ENCODE measurements at regions not wholly inside any gene's neighbourhood (a gene's known extent, or its start where the extent isn't known, plus 50 kb on each side); places are given as distances from the start of the nearest gene placed in this dataset.
A peak's percentile ranks its signal among the peaks of the same experiment; 100 is the strongest.
"Not testable (repeated sequence)": the region's sequence is repeated elsewhere in the genome, so short reads cannot be mapped to it uniquely, and the experiment has no call there.

- 55 to 56% methylated on average over 5 of the region's 5 CpGs for WGBS, 2 experiments
- Histone ChIP-seq H3K4me3 (ENCODE audit: insufficient read depth, low read depth, low read length) (no peak overlapping the region), H3K4me1 (ENCODE audit: control insufficient read depth, insufficient read depth, low read length) (no peaks in the 10 kb centered on the region), H3K9me3 (ENCODE audit: control insufficient read depth, low read length) (no peaks in the 10 kb centered on the region), H3K27ac (ENCODE audit: insufficient read depth, low read depth, low read length, poor library complexity, severe bottlenecking) (no peak overlapping the region), H3K27me3 (ENCODE audit: control insufficient read depth, insufficient read depth, low read length, poor library complexity, severe bottlenecking) (no peaks in the 10 kb centered on the region), H3K36me3 (ENCODE audit: control insufficient read depth, insufficient read depth, low read length) (no peaks in the 10 kb centered on the region)
These were observed 270.4 kb upstream of the TUT7 start for GRCh38 chr9:86624630-86625029.

- WGBS, 2 experiments = 74 to 75% methylated on average over 6 of the region's 6 CpGs
These were observed 260.9 kb upstream of the TUT7 start for GRCh38 chr9:86614871-86615849.

GRCh38 chr9:86613943-86614342, 259.7 kb upstream of the TUT7 start:
- no peak overlapping the region for H3K4me3 ChIP-seq (ENCODE audit: insufficient read depth, low read depth, low read length)
- no peaks in the 10 kb centered on the region for H3K36me3 ChIP-seq (ENCODE audit: control insufficient read depth, insufficient read depth, low read length)
- no peaks in the 10 kb centered on the region for H3K4me1 ChIP-seq (ENCODE audit: control insufficient read depth, insufficient read depth, low read length)
- H3K27me3 ChIP-seq (ENCODE audit: control insufficient read depth, insufficient read depth, low read length, poor library complexity, severe bottlenecking) = no peaks in the 10 kb centered on the region
- no peaks in the 10 kb centered on the region for H3K9me3 ChIP-seq (ENCODE audit: control insufficient read depth, low read length)
- WGBS, 2 experiments = 85 to 98% methylated on average over 3 to 5 of the region's 5 CpGs
- no peak overlapping the region for H3K27ac ChIP-seq (ENCODE audit: insufficient read depth, low read depth, low read length, poor library complexity, severe bottlenecking)

More at GRCh38 chr9:86614871-86615849, 260.9 kb upstream of the TUT7 start:
- Histone ChIP-seq H3K9me3 (ENCODE audit: control insufficient read depth, low read length) (no peaks in the 10 kb centered on the region), H3K27me3 (ENCODE audit: control insufficient read depth, insufficient read depth, low read length, poor library complexity, severe bottlenecking) (no peaks in the 10 kb centered on the region), H3K4me3 (ENCODE audit: insufficient read depth, low read depth, low read length) (no peak overlapping the region), H3K27ac (ENCODE audit: insufficient read depth, low read depth, low read length, poor library complexity, severe bottlenecking) (peak overlapping the region; percentile 9), H3K36me3 (ENCODE audit: control insufficient read depth, insufficient read depth, low read length) (no peaks in the 10 kb centered on the region), H3K4me1 (ENCODE audit: control insufficient read depth, insufficient read depth, low read length) (no peaks in the 10 kb centered on the region)

GRCh38 chr9:86611534-86611933, 257.3 kb upstream of the TUT7 start:
- not testable (repeated sequence) for H3K27me3 ChIP-seq (ENCODE audit: control insufficient read depth, insufficient read depth, low read length, poor library complexity, severe bottlenecking); H3K4me1 ChIP-seq (ENCODE audit: control insufficient read depth, insufficient read depth, low read length); H3K27ac ChIP-seq (ENCODE audit: insufficient read depth, low read depth, low read length, poor library complexity, severe bottlenecking); H3K36me3 ChIP-seq (ENCODE audit: control insufficient read depth, insufficient read depth, low read length); H3K9me3 ChIP-seq (ENCODE audit: control insufficient read depth, low read length); H3K4me3 ChIP-seq (ENCODE audit: insufficient read depth, low read depth, low read length)
- WGBS, 2 experiments = 44 to 50% methylated on average over 24 to 25 of the region's 27 CpGs

- Histone ChIP-seq H3K27me3 (ENCODE audit: control insufficient read depth, insufficient read depth, low read length, poor library complexity, severe bottlenecking) (no peaks in the 10 kb centered on the region), H3K27ac (ENCODE audit: insufficient read depth, low read depth, low read length, poor library complexity, severe bottlenecking) (no peak overlapping the region), H3K4me1 (ENCODE audit: control insufficient read depth, insufficient read depth, low read length) (peaks cover 22% of the 10 kb centered on the region), H3K4me3 (ENCODE audit: insufficient read depth, low read depth, low read length) (no peak overlapping the region), H3K36me3 (ENCODE audit: control insufficient read depth, insufficient read depth, low read length) (no peaks in the 10 kb centered on the region), H3K9me3 (ENCODE audit: control insufficient read depth, low read length) (no peaks in the 10 kb centered on the region)
- 74 to 95% methylated on average over 2 to 3 of the region's 3 CpGs for WGBS, 2 experiments
These were observed 251.1 kb upstream of the TUT7 start for GRCh38 chr9:86605303-86605702.

- Histone ChIP-seq H3K4me1 (ENCODE audit: control insufficient read depth, insufficient read depth, low read length) (peaks cover 25% of the 10 kb centered on the region), H3K4me3 (ENCODE audit: insufficient read depth, low read depth, low read length) (no peak overlapping the region), H3K27ac (ENCODE audit: insufficient read depth, low read depth, low read length, poor library complexity, severe bottlenecking) (no peak overlapping the region), H3K36me3 (ENCODE audit: control insufficient read depth, insufficient read depth, low read length) (no peaks in the 10 kb centered on the region), H3K9me3 (ENCODE audit: control insufficient read depth, low read length) (no peaks in the 10 kb centered on the region), H3K27me3 (ENCODE audit: control insufficient read depth, insufficient read depth, low read length, poor library complexity, severe bottlenecking) (no peaks in the 10 kb centered on the region)
These were observed 250.5 kb upstream of the TUT7 start for GRCh38 chr9:86604741-86605140.

- no peak overlapping the region for H3K27ac ChIP-seq (ENCODE audit: insufficient read depth, low read depth, low read length, poor library complexity, severe bottlenecking)
- H3K4me1 ChIP-seq (ENCODE audit: control insufficient read depth, insufficient read depth, low read length) = peaks cover 41% of the 10 kb centered on the region
- no peaks in the 10 kb centered on the region for H3K27me3 ChIP-seq (ENCODE audit: control insufficient read depth, insufficient read depth, low read length, poor library complexity, severe bottlenecking)
- no peaks in the 10 kb centered on the region for H3K9me3 ChIP-seq (ENCODE audit: control insufficient read depth, low read length)
- no peaks in the 10 kb centered on the region for H3K36me3 ChIP-seq (ENCODE audit: control insufficient read depth, insufficient read depth, low read length)
- no peak overlapping the region for H3K4me3 ChIP-seq (ENCODE audit: insufficient read depth, low read depth, low read length)
These were observed 248.5 kb upstream of the TUT7 start for GRCh38 chr9:86602715-86603114.

GRCh38 chr9:86601697-86602096, 247.5 kb upstream of the TUT7 start:
- Histone ChIP-seq H3K27ac (ENCODE audit: insufficient read depth, low read depth, low read length, poor library complexity, severe bottlenecking) (no peak overlapping the region), H3K4me1 (ENCODE audit: control insufficient read depth, insufficient read depth, low read length) (peaks cover 41% of the 10 kb centered on the region), H3K27me3 (ENCODE audit: control insufficient read depth, insufficient read depth, low read length, poor library complexity, severe bottlenecking) (no peaks in the 10 kb centered on the region), H3K4me3 (ENCODE audit: insufficient read depth, low read depth, low read length) (no peak overlapping the region), H3K36me3 (ENCODE audit: control insufficient read depth, insufficient read depth, low read length) (no peaks in the 10 kb centered on the region), H3K9me3 (ENCODE audit: control insufficient read depth, low read length) (no peaks in the 10 kb centered on the region)
- WGBS, 2 experiments = 67 to 89% methylated on average over 3 of the region's 3 CpGs

- Histone ChIP-seq H3K36me3 (ENCODE audit: control insufficient read depth, insufficient read depth, low read length) (no peaks in the 10 kb centered on the region), H3K9me3 (ENCODE audit: control insufficient read depth, low read length) (no peaks in the 10 kb centered on the region), H3K4me1 (ENCODE audit: control insufficient read depth, insufficient read depth, low read length) (peaks cover 41% of the 10 kb centered on the region), H3K4me3 (ENCODE audit: insufficient read depth, low read depth, low read length) (no peak overlapping the region), H3K27ac (ENCODE audit: insufficient read depth, low read depth, low read length, poor library complexity, severe bottlenecking) (no peak overlapping the region), H3K27me3 (ENCODE audit: control insufficient read depth, insufficient read depth, low read length, poor library complexity, severe bottlenecking) (no peaks in the 10 kb centered on the region)
- WGBS, 2 experiments = 71 to 75% methylated on average over 3 of the region's 3 CpGs
These were observed 246.8 kb upstream of the TUT7 start for GRCh38 chr9:86600977-86601376.

- Histone ChIP-seq H3K27ac (ENCODE audit: insufficient read depth, low read depth, low read length, poor library complexity, severe bottlenecking) (no peak overlapping the region), H3K4me1 (ENCODE audit: control insufficient read depth, insufficient read depth, low read length) (peaks cover 41% of the 10 kb centered on the region), H3K9me3 (ENCODE audit: control insufficient read depth, low read length) (no peaks in the 10 kb centered on the region), H3K4me3 (ENCODE audit: insufficient read depth, low read depth, low read length) (no peak overlapping the region), H3K36me3 (ENCODE audit: control insufficient read depth, insufficient read depth, low read length) (no peaks in the 10 kb centered on the region), H3K27me3 (ENCODE audit: control insufficient read depth, insufficient read depth, low read length, poor library complexity, severe bottlenecking) (no peaks in the 10 kb centered on the region)
- 63 to 66% methylated on average over 3 of the region's 3 CpGs for WGBS, 2 experiments
These were observed 246.1 kb upstream of the TUT7 start for GRCh38 chr9:86600291-86600690.

All from ectodermal cell (in vitro differentiated cells).